GM20000 (cell line): ENCODE measurements at regions not wholly inside any gene's neighbourhood (a gene's known extent, or its start where the extent isn't known, plus 50 kb on each side); places are given as distances from the start of the nearest gene placed in this dataset.

ENCODE experiments used
- DNase-seq: peaks from one replicate; pipeline ENCODE4 v3.0.0; 2012; ENCODE audit warnings: low spot score
- CTCF ChIP-seq: IDR thresholded peaks from 2 replicates; pipeline ENCODE4 v1.5.1; 2012; ENCODE audit warnings: mild to moderate bottlenecking, control low read depth; ENCODE audit errors: extremely low read depth, missing control alignments

- TF ChIP-seq CTCF = no peak
- DNase-seq = no peak
Measured at GRCh38 chr1:30125021-30125820, 598.2 kb downstream of the MATN1 start.

- TF ChIP-seq CTCF = no peak
- DNase-seq = no peak
Measured at GRCh38 chr1:30123896-30124295, 599.5 kb downstream of the MATN1 start.

DNA sequence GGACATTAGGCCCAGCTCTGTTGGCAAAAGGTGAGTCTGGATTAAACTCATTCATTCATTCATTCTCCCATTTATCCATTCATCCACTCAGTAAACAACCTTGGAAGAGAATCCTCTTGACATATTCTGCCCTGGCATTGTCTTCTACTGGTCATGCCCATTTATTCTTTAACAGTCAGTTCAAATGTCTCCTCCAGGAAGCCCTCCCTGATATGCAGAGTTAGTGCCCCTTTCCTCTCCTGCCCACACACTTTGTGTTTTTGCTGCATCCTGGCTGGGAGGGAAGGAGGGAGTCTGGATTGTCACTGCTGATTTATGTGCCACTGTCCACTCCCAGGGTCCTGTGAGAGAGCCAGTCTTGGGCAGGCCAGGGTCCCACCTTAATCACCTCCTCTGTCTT, 600.3 kb downstream of the MATN1 start:
- no peak for DNase-seq
- no peak for TF ChIP-seq CTCF

DNA sequence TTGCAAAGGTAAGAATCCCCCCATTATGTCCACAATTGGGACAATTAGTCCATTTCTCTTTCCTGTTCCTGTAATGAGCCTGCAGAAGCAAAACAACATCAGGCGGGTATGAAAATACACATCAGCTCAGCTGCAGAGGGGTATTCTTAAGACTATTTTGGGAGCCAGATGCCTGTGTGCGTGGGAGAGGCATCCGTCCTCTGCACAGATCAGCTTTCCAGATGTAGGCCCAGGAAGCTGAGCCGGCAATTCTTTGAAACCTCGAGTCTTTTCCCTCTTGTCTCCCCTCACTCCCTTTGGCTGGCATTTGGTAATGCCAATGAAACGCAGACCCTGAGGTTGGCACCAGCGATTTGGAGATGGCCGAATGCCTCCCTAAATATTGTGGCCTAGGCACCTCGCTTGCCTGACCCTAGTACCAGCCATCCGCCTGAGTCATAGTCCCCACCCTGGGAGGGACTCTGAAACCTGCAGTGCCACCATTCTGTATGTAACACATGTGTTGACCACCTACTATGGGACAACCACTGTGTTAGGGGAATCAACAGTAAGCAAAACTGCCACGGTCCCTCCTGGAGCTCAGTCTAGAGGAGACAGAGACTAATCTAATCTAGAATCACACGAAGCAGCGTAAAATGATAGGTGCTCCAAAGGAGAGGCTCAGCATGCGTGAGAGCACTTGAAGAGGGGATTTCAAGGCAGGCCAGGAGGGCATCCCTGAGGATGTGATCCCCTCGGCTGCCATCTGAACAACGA, 603.0 kb downstream of the MATN1 start:
- no peak for TF ChIP-seq CTCF
- DNase-seq = no peak

GRCh38 chr1:30117685-30118084, 605.7 kb downstream of the MATN1 start:
- no peak for TF ChIP-seq CTCF
- no peak for DNase-seq

DNA sequence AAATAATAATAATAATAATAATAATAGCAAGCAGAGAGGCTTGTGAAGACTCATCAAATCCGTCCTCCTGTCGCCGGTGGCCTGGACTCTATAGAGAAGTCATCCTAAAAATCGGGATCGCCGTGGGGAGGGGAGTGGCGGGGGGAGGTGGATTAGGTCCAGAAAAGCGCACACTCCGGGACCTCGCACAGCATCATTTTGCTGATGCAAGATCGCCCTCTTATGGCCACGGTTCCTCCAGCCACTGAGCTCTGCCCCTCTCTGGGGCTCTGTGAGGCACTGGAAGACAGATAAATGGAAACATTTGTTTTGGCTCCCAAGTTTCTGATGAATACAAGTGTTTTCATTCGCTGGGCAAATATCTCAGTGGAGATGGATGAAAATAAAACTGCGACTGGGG, 612.0 kb downstream of the MATN1 start:
- peak; percentile 27 for TF ChIP-seq CTCF
- peak; percentile 32 for DNase-seq

- no peak for TF ChIP-seq CTCF
- DNase-seq = no peak
Measured at GRCh38 chr1:30110846-30111245, 612.5 kb downstream of the MATN1 start.
